IPS DF 4.7 (cell line): ENCODE measurements at regions not wholly inside any gene's neighbourhood (a gene's known extent, or its start where the extent isn't known, plus 50 kb on each side); places are given as distances from the start of the nearest gene placed in this dataset.

Source experiments
- DNase-seq: peaks from one replicate; pipeline ENCODE4 v3.0.0-alpha.2; 2013; ENCODE audit warnings: low spot score; ENCODE audit errors: extremely low read depth

- no peak for DNase-seq
Observed at GRCh38 chr17:72255481-72255880, 134.7 kb downstream of the SOX9 start.

DNA sequence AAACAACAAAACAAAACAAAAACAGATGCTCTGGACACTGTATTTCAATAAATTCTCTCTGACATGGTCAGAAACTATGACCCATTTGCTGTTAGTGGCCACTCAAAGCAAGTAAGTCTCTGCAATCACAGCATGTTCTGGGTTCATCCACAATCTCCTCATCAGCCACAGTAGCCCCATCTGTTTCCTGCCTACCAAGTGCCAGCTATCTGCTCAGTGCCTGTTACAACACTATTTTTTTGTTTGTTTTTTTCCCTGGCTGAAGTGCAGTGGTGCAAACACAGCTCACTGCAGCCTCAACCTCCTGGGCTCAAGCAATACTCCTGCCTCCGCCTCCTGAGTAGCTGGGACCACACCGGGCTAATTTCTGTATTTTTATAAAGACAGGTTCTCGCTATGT is 137.9 kb downstream of the SOX9 start:
- no peak for DNase-seq

DNA sequence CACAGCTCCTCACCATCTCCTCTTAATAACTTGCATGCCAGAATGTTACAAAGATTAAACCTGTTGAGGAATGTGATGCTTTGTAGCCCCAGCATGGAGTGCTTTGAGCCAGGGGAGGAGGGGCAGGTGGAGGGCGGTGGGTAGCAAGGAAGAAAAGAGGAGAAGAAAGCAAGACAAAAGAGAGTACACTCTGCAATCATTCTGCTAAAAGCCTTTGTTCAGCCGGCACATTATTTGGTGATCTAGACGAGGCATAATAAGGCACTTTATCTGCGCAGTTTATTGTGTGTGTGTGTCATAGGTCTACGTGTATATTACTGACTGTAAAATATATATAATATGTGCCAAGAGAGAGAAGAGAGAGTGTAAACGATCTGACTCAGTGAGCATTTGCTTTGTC is 139.1 kb downstream of the SOX9 start:
- DNase-seq: no peak

DNA sequence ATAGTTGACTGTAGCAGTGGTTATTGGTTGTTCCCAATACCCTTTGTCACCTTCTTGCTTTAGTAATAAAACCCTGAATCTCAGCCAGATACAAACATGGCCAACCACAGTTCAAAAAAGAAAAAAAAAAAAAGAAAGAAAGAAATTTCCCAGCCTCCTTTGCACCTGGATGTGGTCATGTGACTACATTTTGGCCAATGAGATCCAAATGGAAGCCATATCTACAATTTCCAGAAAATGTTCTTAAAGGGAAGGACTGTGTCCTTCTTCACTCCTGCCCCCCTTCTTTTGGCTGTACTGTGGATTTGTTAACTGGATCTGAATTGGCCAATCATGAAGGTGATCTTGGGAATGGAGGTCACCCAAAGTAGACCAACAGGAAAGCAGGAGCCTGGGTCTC is 141.9 kb downstream of the SOX9 start:
- no peak for DNase-seq

GRCh38 chr17:72264682-72265405 is 144.0 kb downstream of the SOX9 start:
- DNase-seq: no peak

DNA sequence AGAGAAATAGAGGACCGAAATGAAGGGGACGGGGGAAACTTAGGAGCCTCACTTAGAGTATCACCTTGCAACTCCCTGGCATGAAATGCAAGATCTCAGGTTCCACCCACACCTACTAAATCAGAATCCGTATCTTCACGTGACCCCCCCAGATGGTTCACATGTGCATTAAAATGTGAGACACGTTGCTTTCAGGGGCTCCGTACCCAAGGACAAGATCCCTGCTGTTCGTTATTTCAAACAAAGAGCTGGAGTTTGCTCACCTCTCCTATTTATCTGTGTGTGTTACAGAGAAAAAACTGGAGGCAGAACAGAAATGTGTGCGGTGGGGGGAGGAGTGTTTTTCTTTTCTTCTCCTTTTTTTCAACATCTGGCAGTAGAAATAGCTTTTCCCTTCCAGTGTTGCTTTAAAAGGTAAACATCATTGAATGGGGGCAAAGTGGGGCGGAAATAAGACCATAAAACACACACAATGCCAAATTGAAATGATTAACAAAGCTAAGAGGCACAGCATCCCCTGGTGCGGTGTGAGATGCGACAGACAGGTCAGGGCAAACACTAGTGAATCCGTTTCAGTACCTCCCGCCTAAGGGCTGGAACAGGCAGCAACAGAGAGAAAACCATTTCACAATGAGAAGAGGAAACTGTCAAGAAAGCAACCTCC is 145.4 kb downstream of the SOX9 start:
- DNase-seq: no peak

DNA sequence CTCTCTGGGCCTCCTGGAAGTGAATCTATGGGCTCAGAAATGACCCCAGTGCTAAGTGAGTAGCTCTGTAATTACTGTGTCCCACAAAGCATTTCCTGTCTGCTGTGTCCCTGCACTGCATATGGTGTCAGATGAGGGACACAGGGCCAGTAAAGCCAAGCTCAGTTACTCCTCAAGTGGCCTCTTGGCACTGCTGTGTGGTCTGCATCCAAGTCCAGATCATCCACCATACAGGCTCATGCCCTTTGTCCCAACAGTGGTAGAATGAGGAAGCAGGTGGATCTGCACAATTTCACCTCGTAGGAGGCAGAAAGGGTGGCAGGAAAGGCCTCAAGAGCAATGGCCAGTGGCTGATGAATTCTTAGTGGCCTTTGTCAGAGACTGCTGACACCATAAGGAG is 146.8 kb downstream of the SOX9 start:
- no peak for DNase-seq

DNA sequence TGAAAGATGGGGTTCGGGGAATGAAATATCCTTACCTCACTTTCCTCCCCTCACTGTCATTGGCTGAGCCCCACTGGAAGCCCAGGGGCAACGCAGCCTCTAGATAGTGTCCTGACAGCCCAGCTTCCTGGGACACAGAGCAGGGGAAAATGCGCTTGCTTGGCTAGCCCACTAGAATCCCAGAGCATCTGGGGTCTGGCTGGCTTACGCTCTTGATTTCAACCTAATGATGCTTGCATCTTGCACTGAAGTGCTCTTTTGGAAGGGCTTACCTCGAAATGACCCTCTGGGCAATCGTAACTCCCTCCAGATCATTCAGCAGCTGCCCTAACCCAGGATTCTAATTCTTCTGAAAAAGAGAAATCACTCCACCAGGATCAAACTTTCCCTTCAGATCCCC is 147.6 kb downstream of the SOX9 start:
- DNase-seq: no peak

DNA sequence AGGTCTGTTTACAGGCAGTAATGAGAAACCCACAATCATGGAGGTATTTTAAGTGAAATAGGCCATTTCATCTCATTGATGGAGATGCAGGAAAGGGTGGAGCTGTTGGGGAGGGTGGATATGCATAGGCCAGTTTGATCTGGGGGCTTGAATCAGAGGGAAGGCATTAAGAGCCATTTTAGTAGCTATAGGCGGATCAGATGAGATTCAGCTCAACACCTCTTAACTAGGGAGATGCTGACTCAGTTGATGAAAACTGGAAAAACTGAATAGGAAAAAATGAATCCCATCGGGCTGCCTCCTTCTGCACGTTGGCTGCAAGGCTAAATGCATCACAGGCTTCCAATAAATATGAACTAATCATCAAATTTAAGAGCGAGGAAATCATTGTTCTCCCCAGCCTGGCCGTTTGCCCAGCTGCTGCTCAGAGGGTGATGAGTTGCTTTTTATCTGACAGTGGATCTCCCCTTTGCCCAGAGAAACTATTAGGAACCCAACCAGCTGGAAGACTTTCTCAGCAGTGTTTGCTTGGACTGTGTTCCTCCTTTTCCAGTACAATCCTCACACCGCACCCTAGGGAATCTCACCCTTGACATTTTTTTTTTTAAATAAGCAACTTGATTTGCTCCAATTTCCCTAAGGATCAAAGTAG is 149.6 kb downstream of the SOX9 start:
- no peak for DNase-seq

DNA sequence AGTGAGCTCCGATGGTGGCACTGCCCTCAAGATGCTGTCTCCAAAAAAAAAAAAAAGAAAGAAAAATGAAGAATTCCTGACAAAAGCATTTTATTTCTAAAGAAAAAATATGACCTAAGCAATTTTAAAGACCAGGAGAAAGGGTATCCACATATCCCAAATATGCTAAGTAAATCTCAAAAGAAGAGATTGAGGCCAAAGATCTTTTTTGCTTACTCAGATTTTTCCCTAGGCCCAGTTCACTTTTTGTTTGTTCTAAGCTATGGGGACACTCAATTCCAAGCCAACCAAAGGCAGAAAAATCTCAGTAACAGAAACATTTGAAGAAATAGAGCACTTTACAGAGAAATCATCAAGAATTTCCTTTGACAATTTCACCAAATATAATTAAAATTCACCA is 150.8 kb downstream of the SOX9 start:
- DNase-seq: no peak

GRCh38 chr17:72273289-72274056 is 152.7 kb downstream of the SOX9 start:
- no peak for DNase-seq

- DNase-seq: no peak
Observed at GRCh38 chr17:72274614-72275013, 153.8 kb downstream of the SOX9 start.

DNA sequence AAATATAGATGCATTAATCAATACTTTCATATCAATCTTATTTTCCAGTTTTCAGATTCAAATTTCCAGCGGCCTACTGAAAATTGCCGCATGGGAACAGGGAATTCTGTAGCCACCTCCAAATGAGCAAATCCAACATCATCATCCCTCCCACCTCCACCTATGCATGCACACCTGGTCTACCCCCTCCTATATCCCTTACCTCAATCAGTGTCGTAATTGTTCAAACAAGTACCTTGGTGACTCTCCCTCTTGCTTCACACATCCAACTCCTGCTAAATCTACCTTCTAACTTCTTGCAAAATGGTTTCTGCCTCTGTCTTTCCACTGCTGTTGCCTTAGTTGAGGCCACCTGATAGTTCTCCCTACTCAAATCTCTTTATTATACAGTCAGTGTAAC is 160.1 kb downstream of the SOX9 start:
- no peak for DNase-seq

DNA sequence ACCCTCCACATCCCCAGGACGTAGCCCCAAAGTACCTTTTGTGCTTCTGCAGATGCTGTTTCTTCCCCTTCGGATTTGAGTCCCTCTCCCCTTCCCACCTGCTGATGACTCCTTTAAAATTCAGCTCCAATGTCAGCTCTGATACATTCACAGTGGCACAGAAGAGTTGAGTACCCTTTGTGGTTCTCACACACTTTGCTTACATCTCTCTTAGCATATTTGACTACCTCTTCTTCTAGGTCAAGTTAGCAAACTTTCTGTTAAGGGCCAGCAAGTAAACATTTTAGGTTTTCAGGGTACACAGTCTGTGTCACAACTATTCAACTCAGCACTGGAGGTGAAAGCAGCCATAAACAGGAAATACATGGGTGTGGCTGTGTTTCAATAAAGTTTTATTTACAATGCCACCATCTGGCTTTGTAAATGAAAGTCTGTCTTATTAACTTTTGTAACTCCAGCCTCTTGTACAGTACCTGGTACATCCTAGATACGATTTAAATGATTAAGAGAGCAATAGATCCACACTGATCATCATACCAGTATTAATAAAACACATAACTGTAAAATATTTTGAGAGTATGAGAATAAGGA is 161.7 kb downstream of the SOX9 start:
- no peak for DNase-seq

- no peak for DNase-seq
Observed at GRCh38 chr17:72284806-72285205, 164.0 kb downstream of the SOX9 start.

DNA sequence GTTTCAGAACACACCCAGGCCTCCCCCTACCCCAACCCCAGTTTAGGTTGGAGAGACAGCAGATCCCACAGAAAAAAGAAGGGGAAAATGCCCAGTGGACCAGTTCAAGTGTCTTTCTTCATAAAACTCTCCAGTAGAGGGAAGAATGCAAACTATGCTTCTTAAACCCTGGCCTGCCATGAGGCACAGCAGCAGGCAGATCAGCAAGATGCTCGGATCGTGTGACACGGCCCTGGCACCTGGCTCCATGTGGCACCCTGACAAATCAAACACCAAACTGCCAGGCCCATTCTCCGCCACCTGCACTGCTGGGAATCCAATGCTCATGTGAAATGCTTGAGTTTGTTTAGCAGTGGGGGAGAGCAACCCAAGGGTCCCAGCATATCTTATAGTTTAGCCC is 166.8 kb downstream of the SOX9 start:
- DNase-seq: no peak

DNA sequence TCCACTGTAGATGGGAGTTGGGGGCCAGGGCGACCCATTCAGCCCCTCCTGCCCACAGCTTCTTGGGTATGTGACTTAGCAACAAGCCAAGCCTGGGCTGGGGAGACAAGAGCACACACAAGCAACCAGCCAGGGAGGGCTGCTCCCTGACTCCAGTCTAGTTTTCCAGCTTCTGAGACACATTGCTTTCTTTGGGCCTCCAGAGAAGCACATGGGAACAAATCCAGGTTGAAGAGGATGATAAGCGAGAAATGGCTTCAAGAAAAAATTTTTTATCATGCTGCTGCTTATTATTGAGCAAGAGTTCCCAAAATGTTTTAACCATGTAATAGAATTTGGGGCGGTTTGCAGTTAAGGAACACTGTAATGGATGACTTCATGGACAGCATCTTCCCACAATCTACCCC is 173.7 kb downstream of the SOX9 start:
- DNase-seq: no peak

DNA sequence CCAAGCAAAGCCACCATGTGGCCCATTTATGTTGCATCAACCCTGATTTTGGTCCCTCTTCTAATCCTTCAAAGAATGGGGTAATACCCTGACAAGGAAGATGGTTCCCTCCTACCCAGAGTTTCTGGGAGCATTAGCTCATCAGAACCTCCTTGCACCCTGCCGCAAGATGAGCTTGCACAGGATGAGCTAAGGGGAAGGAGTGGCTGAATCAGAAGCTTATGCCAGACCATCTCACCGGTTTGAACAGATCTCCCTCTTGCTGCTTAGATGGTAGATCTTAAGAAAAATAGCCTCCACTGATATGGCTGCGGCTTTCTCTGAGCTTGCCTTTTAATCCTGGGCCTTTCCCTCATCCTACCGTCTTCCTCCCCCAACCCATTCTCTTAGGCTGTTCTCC is 175.1 kb downstream of the SOX9 start:
- no peak for DNase-seq

DNA sequence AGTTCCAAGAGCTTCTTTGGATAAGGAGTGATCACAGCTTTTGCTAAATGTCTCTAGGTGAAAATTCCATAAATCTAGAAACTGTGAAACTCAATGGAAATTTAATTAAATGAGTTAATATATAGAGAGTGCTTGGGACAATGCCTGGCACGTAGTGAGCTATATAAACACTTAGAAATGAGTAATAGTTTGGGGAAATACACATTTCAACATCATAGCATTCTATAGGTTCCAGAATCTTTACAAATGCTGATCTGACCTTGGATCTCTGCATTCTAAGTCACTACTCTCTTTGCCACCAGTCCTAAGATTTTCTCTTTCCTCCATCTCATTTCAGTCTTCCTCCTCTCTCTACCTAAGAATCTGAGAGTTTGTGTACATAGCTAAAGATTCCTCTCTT is 175.6 kb downstream of the SOX9 start:
- no peak for DNase-seq

GRCh38 chr17:72297326-72298115 is 176.7 kb downstream of the SOX9 start:
- DNase-seq: no peak

DNA sequence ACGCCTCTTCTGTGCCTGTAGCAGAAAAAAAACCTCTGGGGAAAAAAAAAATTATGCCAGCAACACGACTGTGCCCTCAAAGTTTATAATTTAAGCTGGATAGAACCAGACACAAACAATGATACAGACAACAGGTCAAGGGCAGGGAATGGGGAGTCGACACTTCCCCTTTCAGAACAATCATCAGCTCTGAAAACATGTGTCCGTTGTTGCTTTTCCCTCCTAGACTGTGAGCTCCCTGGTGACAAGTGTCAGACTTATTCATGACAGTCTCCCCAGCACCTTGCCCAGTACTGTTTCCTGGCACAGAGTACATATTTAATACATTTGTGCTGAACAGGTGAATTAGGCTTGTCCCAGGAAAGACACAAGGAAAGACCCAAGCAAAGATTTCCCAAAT is 178.3 kb downstream of the SOX9 start:
- DNase-seq: no peak
